HG02852 (cell line): ENCODE measurements at regions not wholly inside any gene's neighbourhood (a gene's known extent, or its start where the extent isn't known, plus 50 kb on each side); places are given as distances from the start of the nearest gene placed in this dataset.

Experiments
- ATAC-seq: cut with Tn5 transposase; IDR thresholded peaks from one replicate; pipeline ENCODE4 v1.9.1; 2021; ENCODE audit warnings: mild to moderate bottlenecking, moderate library complexity; ENCODE audit not compliant: unreplicated experiment

DNA sequence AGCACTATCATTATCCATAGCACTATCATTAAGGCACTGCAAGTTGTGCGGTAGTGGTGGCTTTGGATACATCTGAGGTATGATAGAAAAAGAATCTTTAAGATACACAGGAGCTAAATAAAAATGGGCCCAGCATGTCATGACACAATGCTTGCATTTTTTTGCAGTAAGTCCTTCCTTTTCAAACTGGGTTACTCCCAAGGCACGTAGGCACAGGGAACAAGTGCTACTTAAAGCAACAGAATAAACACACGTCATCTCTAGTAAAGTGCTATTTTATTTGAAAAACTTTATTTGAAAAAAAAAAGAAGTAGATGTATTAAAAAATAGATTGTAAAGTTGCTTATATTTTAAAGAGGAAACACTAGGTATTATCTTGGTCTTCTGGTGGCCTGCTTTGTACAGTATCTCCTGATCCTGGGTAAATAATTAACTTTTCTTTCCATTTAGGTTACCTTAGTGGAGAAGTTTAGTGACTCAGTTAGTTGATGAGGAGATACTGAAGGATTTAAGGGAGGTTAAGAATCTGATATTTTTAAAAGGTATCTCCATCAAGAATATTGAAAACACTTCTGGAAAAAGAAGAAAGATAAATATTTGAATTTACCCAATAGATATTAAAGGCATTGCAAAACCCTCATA is 129.6 kb downstream of the EDN1 start:
- no peak for ATAC-seq

DNA sequence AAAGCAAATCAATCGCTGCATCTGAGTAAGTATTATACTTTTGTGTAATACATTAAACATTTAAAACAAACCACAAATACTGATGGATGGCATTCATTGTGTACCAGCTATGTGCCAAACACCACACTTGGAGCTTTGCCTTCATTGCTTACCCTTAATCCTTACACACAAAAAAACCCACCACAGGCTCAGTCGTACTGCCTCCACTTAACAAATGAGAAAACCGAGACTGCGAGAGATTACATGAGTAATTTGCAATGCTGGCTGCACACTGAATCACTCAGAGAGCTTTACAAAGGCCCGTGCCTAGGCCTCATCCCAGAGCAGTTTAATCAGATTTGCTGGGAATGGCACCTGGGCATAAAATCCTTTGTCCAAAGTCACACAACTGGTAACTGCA is 130.5 kb downstream of the EDN1 start:
- no peak for ATAC-seq

DNA sequence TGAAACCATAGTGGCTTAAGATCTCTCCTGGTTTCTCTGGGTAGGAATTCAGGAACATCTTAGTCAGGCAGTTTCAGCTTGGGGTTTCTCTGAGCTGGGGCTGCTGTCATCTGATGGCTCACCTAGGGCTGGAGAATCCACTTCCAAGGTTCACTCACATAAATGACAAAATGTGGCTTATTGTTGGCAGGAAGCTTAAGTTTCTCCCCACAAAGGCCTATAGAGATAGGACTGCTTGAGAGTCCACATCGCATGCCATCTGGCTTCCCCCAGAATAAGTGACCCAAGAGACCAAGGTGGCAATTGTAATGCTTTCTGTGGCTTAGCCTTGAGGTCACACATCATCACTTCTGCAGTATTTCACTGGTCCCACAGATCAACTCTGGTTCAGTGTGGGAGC is 131.4 kb downstream of the EDN1 start:
- no peak for ATAC-seq

DNA sequence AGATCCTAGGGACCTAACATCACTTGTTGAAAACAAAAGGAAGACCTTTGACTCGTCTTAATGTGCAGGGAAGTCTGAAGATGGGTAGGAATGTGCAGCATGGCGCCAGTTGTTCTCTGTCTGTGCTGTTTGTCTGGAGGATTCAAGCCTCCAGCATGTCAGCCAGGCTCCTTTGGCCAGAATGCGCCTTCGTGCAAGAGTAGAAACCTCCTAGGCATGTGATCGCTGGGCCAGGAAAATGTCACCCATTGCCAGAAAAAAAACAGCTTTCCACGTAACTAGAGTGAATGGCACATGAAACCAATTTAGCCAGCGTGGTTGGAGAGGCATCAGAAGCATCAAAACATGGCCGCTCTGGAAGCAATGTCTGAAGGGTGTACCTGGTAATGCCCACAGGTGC is 132.7 kb downstream of the EDN1 start:
- ATAC-seq = no peak

DNA sequence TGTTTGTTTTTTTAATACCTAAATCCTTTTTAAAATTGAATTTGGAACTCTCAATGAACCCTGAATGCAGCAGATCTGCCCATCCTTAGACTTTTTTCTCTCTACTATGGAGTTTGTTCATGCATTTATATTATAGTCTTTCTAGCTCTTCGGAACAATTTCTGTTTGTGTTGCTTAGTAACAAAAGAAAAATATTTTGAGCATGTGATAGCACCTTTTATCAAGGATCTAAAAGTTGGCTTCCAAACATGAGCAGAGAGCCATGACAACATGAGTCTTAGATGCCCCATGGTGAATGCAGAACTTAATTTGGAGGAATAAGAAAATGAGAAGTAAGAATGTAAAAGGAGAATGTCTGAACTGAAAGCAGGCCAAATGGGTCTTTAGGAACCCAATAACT is 133.7 kb downstream of the EDN1 start:
- no peak for ATAC-seq

DNA sequence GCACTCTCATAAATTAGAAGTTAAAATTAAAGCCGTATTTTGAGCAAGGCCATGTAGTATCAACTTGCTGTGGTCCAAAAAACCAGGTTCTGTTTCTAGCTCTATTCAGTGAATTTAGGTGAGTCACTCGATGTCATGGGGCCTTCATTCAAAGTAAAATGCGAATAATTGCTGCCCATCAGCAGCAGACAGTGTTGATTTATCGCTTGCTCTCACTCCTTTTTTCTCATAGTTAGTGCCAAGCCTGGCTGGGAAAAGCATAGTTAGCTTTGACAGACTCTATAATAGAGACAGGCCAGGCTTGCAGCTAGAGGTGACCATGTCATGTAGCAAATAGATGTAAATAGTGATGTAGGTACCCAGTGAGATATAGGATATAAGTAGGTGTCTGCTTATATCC is 136.0 kb downstream of the EDN1 start:
- no peak for ATAC-seq

DNA sequence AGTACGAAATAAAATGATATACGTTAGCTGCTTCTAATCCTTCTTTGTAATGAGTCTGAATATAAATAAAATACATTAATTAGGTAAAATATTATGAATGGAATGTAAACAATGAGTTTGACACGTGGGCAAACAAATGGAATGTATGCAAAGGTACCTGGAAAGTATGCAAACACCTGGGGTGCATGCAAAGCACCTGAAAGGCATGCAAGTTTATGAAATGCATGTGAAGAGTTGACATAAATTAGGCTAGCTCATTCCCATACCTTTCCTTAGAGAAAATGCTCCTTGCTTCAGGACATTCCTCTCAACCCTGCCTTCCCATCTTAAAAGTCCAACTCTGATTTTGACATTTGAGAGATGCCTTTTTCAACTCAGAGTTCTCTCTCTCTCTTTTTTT is 140.9 kb downstream of the EDN1 start:
- no peak for ATAC-seq

DNA sequence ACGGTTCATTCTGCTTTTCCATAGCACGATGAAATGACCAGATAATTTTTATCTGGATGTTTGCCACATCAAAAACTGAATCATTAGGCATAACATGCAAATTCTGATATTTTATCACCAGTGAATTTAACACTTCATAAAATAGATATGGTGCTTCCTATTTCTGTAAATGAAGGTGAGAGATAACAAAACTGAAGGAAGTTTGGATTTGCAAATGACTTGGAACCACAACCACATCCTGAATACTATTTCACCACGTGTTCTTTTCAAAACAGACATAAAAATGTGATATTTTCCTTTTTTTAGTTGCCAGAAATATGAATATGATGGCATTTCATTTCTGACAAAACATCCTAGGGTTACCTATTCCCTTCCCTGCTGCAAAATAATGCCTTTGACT is 146.1 kb downstream of the EDN1 start:
- ATAC-seq = no peak

DNA sequence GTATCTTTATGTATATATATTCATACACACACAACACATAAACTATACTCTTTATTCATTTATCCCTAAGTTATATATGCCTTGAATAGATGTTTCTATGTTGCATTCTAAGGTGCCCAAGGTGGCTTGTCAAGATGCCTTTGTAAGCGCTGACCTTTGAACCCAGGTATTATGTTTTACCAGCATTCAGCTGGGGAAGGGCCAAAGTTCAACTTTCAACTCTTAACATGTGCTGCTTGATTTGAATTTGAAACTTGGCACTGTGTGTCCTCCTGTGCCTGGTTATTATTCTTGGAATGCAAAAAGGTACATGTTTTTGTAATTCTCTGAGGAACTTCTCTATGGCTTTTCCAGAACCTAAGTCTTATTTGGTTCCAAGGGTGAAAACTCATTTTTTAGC is 146.5 kb downstream of the EDN1 start:
- no peak for ATAC-seq

DNA sequence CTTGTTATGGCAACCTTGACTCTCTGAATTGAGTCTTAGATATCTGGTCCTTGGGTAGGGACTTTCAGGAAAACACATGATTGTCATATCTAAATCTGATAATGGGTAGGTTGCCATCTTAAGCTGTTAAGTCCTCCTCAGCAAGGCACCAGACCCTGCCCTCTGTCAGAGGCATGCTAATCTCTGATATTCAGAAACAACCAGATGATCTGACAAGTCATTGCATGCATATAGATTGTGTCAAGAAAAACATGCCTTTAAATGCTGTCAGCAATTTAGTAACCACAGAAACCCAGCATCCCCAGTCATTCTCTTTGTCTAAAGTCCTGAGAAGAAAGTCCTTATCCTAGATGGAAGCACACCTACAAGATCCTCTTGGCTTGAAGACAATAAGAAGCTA is 149.1 kb downstream of the EDN1 start:
- ATAC-seq = no peak

DNA sequence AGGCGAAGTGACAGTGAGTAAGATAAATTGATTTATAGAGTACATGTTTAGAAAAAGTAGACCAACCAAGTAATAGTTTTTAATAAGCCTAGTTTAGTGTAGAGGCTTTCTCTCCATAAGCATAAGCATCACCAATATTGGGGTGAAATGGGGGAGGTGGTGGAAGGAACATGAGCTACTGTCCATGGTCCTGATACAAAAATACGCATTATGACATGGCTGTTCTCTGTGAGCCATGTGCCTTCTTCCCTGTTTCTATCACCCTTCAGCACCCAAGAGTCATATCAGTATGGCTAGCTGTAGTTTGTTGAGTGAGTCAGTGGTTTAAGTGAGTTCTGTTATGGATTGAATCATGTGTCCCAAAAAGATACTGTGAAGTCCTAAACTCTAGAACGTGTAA is 150.8 kb downstream of the EDN1 start:
- ATAC-seq = no peak

DNA sequence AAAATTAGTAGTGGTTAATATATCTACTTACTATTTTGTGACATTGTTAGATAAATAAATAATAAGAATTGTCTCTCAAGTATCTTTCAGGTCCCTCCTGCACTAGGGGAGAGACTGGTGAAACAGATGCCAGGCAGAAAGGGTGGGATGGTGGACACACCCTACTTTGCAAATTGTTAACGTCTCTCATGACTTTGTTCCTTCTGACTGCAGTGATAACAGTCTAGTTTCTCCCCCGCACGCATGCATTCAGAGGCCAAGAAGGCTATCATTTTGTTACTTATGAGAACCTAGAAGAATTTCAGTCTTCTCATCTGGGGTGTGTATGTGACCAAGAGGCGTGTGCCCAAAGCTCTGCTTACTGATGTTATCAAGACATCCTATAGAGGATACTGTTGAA is 152.3 kb downstream of the EDN1 start:
- ATAC-seq = no peak

DNA sequence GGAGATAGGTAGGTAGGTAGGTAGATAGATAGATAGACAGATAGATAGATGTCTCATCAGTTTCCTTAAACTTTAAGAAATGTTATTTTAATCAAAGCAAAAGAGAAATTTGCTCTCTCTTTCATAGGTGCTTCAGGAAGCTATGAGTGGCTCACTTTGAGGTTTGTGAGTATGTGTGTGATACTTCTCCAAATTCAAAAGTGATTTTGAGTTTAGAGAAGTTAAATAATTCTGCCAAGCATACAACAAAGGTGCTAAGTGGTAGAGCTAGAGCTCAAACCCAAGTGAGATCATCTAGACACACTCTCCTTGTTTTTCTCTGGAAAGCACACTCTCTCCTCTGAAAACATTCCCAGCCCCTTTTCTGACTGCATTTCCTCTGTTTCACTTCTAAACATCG is 156.2 kb downstream of the EDN1 start:
- ATAC-seq = no peak

DNA sequence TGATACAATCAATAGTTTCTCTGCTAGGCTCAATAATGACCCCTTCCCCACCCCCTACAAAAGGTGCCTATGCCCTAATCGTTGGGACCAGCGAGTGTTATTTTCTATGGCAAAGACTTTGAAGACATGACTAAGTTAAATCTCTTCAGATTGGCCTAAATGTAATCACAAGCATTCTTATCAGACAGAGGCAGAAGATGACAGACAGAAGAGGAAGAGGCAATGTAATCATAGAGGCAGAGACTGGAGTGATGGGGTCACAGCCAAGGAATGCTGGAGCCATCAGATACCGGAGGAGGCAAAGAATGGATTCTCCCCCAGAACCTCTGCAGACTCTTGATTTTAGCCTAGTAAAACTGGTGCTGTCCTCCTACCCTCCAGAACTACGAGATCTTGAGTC is 159.3 kb downstream of the EDN1 start:
- ATAC-seq = no peak

DNA sequence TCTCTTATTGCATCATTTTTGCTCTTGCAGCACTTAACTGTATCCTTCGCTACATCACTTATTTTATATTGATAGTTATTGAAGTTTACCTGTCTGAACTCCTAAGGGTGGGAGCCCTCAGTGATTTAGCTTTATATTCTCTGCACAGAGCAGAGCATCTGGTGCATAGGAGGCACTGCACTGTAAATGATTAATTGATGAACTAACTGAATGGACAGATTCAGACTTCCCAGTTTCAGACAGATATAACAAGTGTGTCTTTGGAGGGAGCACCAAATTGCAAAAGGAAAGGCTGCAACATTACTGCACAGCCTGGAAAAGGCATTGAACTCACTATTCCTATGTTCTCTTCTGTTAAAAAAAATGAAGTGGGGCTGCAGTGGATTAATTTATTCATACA is 160.3 kb downstream of the EDN1 start:
- no peak for ATAC-seq

DNA sequence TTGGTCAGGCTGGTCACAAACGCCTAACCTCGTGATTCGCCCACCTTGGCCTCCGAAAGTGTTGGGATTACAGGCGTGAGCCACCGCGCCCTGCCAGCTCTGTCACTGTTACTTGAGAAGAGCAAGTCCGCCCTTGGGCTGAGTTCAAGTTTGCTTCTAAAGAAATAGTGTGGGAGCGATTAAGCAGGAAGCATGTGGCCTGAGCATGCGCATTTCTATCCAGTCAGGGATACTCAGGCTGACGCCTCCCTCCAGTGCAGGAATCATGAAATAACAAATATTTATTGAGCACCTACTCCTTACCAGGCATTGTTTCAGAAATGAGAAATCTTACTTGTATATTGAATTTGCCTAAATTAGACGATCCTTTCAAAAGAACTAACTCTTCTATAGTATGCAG is 166.2 kb downstream of the EDN1 start:
- no peak for ATAC-seq

DNA sequence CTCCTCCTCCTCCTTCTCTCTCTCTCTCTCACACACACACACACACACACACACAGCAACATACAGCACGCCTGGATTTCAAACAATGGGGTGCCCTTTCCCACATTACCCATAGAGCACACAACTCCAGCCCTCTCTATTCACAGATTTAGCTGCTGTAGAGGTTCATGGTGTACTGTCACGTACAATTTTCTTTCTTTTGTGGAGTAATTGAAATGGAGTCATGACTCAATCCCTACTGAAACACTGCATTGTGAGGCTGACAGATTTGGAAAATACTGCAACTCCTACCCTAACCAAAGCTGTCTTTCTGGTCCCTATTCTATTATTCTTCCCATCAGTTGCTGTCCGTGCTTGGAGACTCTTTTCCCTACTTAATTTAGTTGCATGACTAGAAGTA is 166.9 kb downstream of the EDN1 start:
- ATAC-seq = no peak

DNA sequence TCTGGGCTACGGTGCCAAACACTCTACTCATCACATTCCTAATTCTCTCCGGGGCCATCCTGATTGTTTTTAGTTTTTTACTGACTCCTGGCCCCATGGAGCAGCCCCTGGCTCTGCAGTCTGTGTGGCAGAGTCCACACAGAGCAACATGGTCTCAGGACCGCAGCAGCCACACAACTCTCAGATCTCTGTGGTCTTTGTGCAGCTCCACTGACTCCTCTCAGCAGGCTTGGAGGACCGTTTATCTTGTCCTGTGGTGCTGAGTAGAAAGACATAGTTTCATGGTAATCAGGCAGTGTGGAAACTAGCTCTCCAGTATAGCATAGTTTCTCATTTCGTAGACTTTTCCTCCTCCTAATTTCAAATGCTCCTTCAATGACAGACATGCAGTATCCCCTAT is 168.4 kb downstream of the EDN1 start:
- no peak for ATAC-seq

DNA sequence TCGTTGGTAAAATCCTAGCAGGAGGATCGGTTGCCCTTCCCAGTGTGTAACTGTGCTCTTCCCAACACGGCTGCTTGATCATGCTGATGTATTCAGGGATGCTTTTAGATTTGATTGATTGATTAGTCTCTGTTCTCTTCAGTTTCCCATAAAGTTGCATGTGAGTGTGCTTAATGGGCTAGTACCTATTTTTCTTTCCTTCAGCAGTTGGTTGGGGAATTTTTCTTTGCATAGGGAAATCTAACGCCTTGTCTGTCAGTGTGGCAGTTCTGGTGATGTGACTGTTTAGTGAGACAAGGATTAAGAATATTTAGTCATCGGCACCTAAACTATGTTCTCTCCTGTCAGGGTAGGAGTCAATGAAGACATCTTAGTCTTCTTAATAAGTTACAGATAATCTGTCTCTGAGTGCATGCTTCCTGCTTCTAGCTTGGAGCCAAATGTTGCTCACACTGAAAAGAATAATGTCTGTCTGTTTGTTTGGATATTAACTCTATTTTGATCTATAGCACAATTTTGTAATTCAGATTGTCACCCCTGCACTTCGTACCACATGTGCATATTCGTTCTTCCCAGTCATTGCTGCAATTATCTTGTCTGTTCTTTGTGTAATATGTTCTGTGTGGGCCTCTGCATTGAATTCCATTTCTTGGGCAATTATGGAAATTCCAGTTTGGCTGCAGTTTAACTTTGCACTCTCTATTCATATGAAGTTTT is 169.9 kb downstream of the EDN1 start:
- no peak for ATAC-seq

DNA sequence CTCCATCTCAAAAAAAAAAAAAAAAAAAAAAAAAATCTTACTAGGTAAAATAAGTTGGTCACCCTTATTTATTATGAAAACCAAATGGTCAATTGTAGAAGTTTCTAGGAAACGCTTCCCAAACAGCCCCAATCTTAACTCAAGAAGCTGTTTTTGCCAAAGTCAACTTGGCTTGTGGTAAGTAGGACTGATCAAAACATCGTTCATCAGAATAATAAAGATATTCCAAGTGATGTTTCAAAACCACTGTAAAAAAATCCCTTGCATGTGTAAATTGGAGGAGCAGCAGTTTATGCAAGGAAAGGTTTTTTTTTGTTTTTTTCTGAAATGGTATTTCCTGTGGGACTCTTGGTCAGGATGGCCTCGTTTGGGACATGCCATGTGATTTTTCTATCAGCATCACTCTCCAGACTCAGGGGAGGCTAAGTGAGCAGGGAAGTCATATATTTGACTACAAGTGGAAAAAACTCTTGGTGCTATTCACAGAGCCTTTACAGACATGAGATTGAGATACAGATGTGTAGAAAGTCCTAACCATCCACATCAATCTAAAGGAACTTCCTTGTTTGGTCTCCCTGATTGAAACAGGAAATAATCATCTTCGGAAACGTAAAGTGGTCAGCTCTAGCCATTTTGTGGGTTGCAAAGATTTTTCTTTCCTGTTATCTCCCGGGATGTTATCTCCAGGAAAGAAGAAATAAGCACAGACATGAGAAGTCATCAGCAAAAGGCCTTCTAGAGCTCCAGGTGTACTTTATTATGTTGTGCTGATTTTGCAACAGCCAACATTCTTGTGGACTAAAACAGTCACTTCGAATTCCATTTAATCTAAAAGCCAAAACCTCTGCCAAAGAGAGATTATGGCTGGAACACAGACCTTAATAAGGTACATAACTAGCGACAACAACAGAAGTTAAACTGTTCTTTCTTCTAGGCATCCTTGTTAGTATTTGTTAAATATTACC is 177.8 kb downstream of the EDN1 start:
- no peak for ATAC-seq

DNA sequence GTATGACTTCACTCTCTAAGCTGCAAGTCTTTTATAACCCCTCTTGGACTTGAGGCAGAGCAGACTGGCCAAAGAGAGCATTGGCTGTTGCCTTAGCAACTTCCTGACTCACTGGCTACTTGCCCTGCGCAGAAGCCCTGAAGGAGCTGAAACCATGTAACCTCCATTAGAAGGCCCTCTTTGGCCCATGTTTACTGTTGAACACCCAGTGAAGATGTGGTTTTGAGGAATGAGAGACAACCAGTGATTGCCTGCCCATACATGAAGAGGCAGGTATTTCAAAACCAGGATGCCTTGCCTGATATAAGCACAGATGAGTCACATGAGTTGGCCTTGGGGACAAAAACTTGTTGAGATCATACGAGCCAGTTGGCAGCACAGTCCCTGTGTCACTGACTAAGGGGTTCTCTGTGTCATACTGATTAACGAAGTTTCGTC is 182.5 kb downstream of the EDN1 start:
- ATAC-seq = no peak

DNA sequence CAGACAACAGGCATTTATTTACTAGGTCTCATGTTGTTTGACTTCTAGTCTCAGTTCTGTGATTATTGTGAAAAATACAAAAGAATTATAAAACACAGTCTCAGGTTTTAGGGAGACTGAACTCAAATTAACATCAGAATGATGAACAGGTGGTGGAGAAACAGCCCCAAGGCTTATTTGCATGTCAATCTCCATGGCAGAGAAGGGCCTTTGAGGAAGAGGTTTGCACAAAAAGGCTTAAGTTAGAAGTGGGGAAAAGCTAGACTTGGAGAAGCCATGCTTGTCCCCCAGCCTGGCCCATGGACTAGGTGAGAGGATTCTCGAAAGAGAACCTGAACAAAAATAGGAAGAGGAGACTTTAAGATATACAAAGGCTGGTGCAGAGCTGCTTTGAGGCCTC is 183.3 kb downstream of the EDN1 start:
- ATAC-seq = no peak
